Heart right ventricle (tissue), 16 donors: ENCODE measurements at regions not wholly inside any gene's neighbourhood (a gene's known extent, or its start where the extent isn't known, plus 50 kb on each side); places are given as distances from the start of the nearest gene placed in this dataset.

ENCODE experiments used
- ATAC-seq, 8 donors: fragments of 200-7000 bp; cut with Tn5 transposase; one replicate each; pipeline ENCODE4 v1.9.1; 2020; ENCODE audit warnings: mild to moderate bottlenecking in 8 of 8, moderate library complexity in 8 of 8, moderate number of reproducible peaks in 1 of 8
- DNase-seq, 2 donors: peaks; one replicate each; pipeline ENCODE4 v3.0.0-alpha.2; 2020
- H3K27ac ChIP-seq, 10 donors: fragments of 200-600 bp; sonication (generic) in 2 of 10; one replicate each; pipeline versions ENCODE4 v1.5.0 to v1.8.0; 2020 to 2022; ENCODE audit warnings: mild to moderate bottlenecking in 3 of 10
- H3K27me3 ChIP-seq, 7 donors: fragments of 200-600 bp; one replicate each; pipeline ENCODE4 v1.8.0; 2021 to 2022; ENCODE audit warnings: mild to moderate bottlenecking in 2 of 7
- H3K36me3 ChIP-seq, 9 donors: fragments of 200-600 bp; sonication (generic) in 1 of 9; one replicate each; pipeline versions ENCODE4 v1.5.0 to v1.8.0; 2020 to 2022; ENCODE audit warnings: mild to moderate bottlenecking in 2 of 9
- H3K4me1 ChIP-seq, 9 donors: fragments of 200-600 bp; sonication (generic) in 1 of 9; one replicate each; pipeline versions ENCODE4 v1.5.0 to v1.8.0; 2020 to 2022; ENCODE audit warnings: mild to moderate bottlenecking in 4 of 9
- H3K4me3 ChIP-seq, 10 donors: fragments of 200-600 bp; sonication (generic) in 2 of 10; one replicate each; pipeline versions ENCODE4 v1.5.0 to v1.8.0; 2020 to 2022; ENCODE audit warnings: mild to moderate bottlenecking in 7 of 10, moderate library complexity in 2 of 10
- H3K9me3 ChIP-seq, 11 donors: fragments of 200-600 bp in 10 of 11; sonication (generic) in 2 of 11; one replicate each; pipeline versions ENCODE4 v1.5.0 to v1.8.0; 2013 to 2022; ENCODE audit warnings: mild to moderate bottlenecking in 2 of 11, control low read depth in 1 of 11, moderate library complexity in 1 of 11
- CTCF ChIP-seq, 9 donors: fragments of 200-600 bp; sonication (generic) in 2 of 9; IDR thresholded peaks; one replicate each; pipeline versions ENCODE4 v1.5.0 to v1.8.0; 2021 to 2022; ENCODE audit warnings: antibody characterized with exemption in 9 of 9, mild to moderate bottlenecking in 5 of 9, moderate library complexity in 1 of 9
- WGBS, 2 donors: extraction: QIAGEN DNeasy Blood & Tissue Kit; methylation state at CpG; one replicate each; pipeline ENCODE4 v1.1.7; 2013; ENCODE audit warnings: inconsistent platforms in 1 of 2; 5-methylcytosine and 5-hydroxymethylcytosine counted together
- intact Hi-C, 10 donors: fragments of 100-400 bp; cut with DNase I; formaldehyde crosslinking; loops; one replicate each; pipeline versions ENCODE4 v1.11.1 to v1.14.2; 2022
- donor health status: Arrhythmogenic right ventricular cardiomyopathy.
- donor health status: ischemic (EF 13 %, LVEDD 7.1; RV severe dilation, severe dysfunction).
- donor health status: healthy with polysubstance abuse.
- donor health status: DM: no; HTN: yes; CAD: no.
- donor health status: DM: no; HTN: no; CAD: no.
- donor health status: ischemic (EF 25% LVEDD 6.9; RV normal size, moderate dysfunction).
- donor health status: ischemic (EF 25% LVEDD 5.7; RV mildly dilated, moderate dysfunction).
- donor health status: healthy.
- donor health status: DM: yes; HTN: yes; CAD: no.
- donor health status: Ischemic cardiomyopathy.
- donor health status: ischemic (EF 35%, LVEDD 5.7; RV mildly dilated, moderate dysfunction).
- donor health status: nonischemic (EF 11% LVEDD 7.7; RV severe dilation, severe dysfunction).
- donor health status: DM: yes; HTN: yes; CAD: no.
- donor health status: PGD.
- donor health status: ischemic (EF 29% LVEDD 5.4; RV normal size, mild dysfunction).
- donor health status: nonischemic (EF 23%, LVEDD 6.1; RV moderate dilation, normal function).

DNA sequence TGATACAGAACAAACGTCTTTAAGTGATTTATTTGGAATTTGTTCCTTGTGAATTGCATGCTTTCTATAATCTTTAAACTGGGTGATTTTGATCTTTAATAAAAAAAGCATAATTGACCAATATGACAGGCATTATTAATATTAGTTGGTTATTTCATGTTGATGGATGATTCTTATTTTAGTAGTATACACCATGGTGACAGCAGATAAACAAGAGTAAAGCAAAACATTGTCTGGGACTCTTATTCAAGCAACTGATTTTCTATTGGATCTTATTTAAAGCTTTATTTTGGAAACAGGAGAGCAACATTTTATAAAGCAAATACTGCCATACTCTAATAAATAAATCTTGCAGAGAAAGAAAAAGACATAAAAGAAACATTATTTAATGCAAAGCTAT lies 591.4 kb upstream of the GNPDA2 start:
- H3K9me3 ChIP-seq = peaks cover 0 to 4% (median 0%) of the 10 kb centered on the region in 11 donors
- WGBS, 2 donors = 47 to 49% methylated on average over 1 of the region's 1 CpG
- DNase-seq (no peak), ATAC-seq (peak in 2 of 8 donors; percentile 68 to 73)
- peaks cover 0 to 9% (median 0%) of the 10 kb centered on the region in 9 donors for H3K4me1 ChIP-seq
- TF ChIP-seq CTCF (IDR thresholded peaks at IDR 0.05) = no peak
- H3K4me3 ChIP-seq = no peak overlapping the region
- intact Hi-C loops = loop anchor here in 1 of 10 donors (10.0 kb wide), 1 partner anchor 193 kb away; no protein-coding TSS in a partner anchor
- H3K27me3 ChIP-seq = no peaks in the 10 kb centered on the region
- peak overlapping the region in 5 of 10 donors; percentile 2 to 48 (median 37) for H3K27ac ChIP-seq
- no peaks in the 10 kb centered on the region for H3K36me3 ChIP-seq

DNA sequence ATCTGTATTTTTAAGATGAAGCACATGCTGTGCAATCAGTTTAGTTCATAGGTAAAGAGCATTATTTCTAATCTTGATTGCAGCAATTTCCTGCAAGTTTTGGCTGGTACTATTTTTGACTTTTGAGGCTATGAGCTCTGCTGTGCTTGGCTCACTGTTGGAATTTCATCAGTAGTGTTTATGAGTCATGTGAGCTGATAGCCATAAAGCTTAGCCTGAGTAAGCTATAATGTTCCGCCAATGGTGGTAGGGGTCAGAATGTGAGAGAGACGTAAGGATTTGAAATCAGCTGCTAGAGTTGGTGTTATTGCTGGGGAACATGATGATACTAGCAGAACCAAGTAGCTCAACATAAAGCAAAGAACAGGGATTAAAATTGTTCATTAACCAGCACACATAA lies 590.9 kb upstream of the GNPDA2 start:
- Histone ChIP-seq H3K36me3 (no peaks in the 10 kb centered on the region), H3K4me3 (no peak overlapping the region), H3K4me1 (peaks cover 0 to 9% (median 0%) of the 10 kb centered on the region in 9 donors), H3K27ac (peak overlapping the region in 5 of 10 donors; percentile 2 to 48 (median 37)), H3K9me3 (peaks cover 0 to 9% (median 0%) of the 10 kb centered on the region in 11 donors), H3K27me3 (no peaks in the 10 kb centered on the region)
- intact Hi-C loops = loop anchor here in 1 of 10 donors (10.0 kb wide), 1 partner anchor 192 kb away; no protein-coding TSS in a partner anchor
- WGBS, 2 donors = 34 to 36% methylated on average over 2 of the region's 2 CpGs
- no peak for DNase-seq
- peak; percentile 69 to 98 (median 83) for ATAC-seq
- no peak for TF ChIP-seq CTCF (IDR thresholded peaks at IDR 0.05)

GRCh38 chr4:45316257-45316656 lies 589.9 kb upstream of the GNPDA2 start:
- H3K27ac ChIP-seq = no peak overlapping the region
- peaks cover 0 to 9% (median 0%) of the 10 kb centered on the region in 9 donors for H3K4me1 ChIP-seq
- intact Hi-C loops = loop anchor here in 1 of 10 donors (10.0 kb wide), 1 partner anchor 191 kb away; no protein-coding TSS in a partner anchor
- H3K9me3 ChIP-seq = peaks cover 0 to 16% (median 0%) of the 10 kb centered on the region in 11 donors
- H3K4me3 ChIP-seq = no peak overlapping the region
- no peaks in the 10 kb centered on the region for H3K36me3 ChIP-seq
- DNase-seq = no peak
- no peak for ATAC-seq
- no peaks in the 10 kb centered on the region for H3K27me3 ChIP-seq
- WGBS, 2 donors = 92 to 94% methylated on average over 2 of the region's 2 CpGs
- TF ChIP-seq CTCF (IDR thresholded peaks at IDR 0.05) = no peak

- Histone ChIP-seq H3K4me1 (no peaks in the 10 kb centered on the region), H3K36me3 (no peaks in the 10 kb centered on the region), H3K4me3 (no peak overlapping the region), H3K27me3 (no peaks in the 10 kb centered on the region), H3K9me3 (peaks cover 0 to 19% (median 0%) of the 10 kb centered on the region in 11 donors), H3K27ac (no peak overlapping the region)
- DNase-seq (no peak), ATAC-seq (no peak)
- TF ChIP-seq CTCF (IDR thresholded peaks at IDR 0.05) = no peak
- 83 to 85% methylated on average over 1 of the region's 1 CpG for WGBS, 2 donors
- intact Hi-C loops = no loop called here
These were observed 576.5 kb upstream of the GNPDA2 start for GRCh38 chr4:45302828-45303227.
